ENCODE measurements at regions not wholly inside any gene's neighbourhood (a gene's known extent, or its start where the extent isn't known, plus 50 kb on each side); places are given as distances from the start of the nearest gene placed in this dataset.

GRCh38 chr2:156031121-156031520 lies 301.4 kb downstream of the NR4A2 start:
- H3K9me3 Mint-ChIP-seq, result no peaks in the 10 kb centered on the region
- no peaks in the 10 kb centered on the region for H3K4me1 Mint-ChIP-seq
- no peaks in the 10 kb centered on the region for H3K27me3 Mint-ChIP-seq (ENCODE audit: low read depth)
- no peak overlapping the region for H3K27ac Mint-ChIP-seq
- no peaks in the 10 kb centered on the region for H3K36me3 Mint-ChIP-seq (ENCODE audit: low read depth)
- no peak overlapping the region for H3K4me3 Mint-ChIP-seq
- TF ChIP-seq CTCF (IDR thresholded peaks at IDR 0.05; ENCODE audit: unreplicated experiment in 3 of 3), result no peak

- Mint-ChIP-seq H3K4me3 (no peak overlapping the region), H3K36me3 (ENCODE audit: low read depth) (no peaks in the 10 kb centered on the region), H3K4me1 (no peaks in the 10 kb centered on the region), H3K27ac (no peak overlapping the region), H3K9me3 (no peaks in the 10 kb centered on the region), H3K27me3 (ENCODE audit: low read depth) (no peaks in the 10 kb centered on the region)
- no peak for TF ChIP-seq CTCF (IDR thresholded peaks at IDR 0.05; ENCODE audit: unreplicated experiment in 3 of 3)
Observed at GRCh38 chr2:156023229-156023869, 309.2 kb downstream of the NR4A2 start.

- no peak for TF ChIP-seq CTCF (IDR thresholded peaks at IDR 0.05; ENCODE audit: unreplicated experiment in 3 of 3)
- no peaks in the 10 kb centered on the region for H3K9me3 Mint-ChIP-seq
- no peak overlapping the region for H3K4me3 Mint-ChIP-seq
- no peak overlapping the region for H3K27ac Mint-ChIP-seq
- H3K4me1 Mint-ChIP-seq, result peaks cover 12% of the 10 kb centered on the region
- no peaks in the 10 kb centered on the region for H3K27me3 Mint-ChIP-seq (ENCODE audit: low read depth)
- no peaks in the 10 kb centered on the region for H3K36me3 Mint-ChIP-seq (ENCODE audit: low read depth)
Observed at GRCh38 chr2:156021146-156022040, 311.1 kb downstream of the NR4A2 start.

- H3K36me3 Mint-ChIP-seq (ENCODE audit: low read depth), result no peaks in the 10 kb centered on the region
- H3K9me3 Mint-ChIP-seq, result no peaks in the 10 kb centered on the region
- TF ChIP-seq CTCF (IDR thresholded peaks at IDR 0.05; ENCODE audit: unreplicated experiment in 3 of 3), result no peak
- no peak overlapping the region for H3K4me3 Mint-ChIP-seq
- H3K27ac Mint-ChIP-seq, result no peak overlapping the region
- no peaks in the 10 kb centered on the region for H3K27me3 Mint-ChIP-seq (ENCODE audit: low read depth)
- peaks cover 12% of the 10 kb centered on the region for H3K4me1 Mint-ChIP-seq
Observed at GRCh38 chr2:156019341-156019740, 313.2 kb downstream of the NR4A2 start.

GRCh38 chr2:156017341-156017885 lies 315.1 kb downstream of the NR4A2 start:
- no peak overlapping the region for H3K27ac Mint-ChIP-seq
- H3K4me3 Mint-ChIP-seq, result no peak overlapping the region
- H3K36me3 Mint-ChIP-seq (ENCODE audit: low read depth), result no peaks in the 10 kb centered on the region
- no peak for TF ChIP-seq CTCF (IDR thresholded peaks at IDR 0.05; ENCODE audit: unreplicated experiment in 3 of 3)
- H3K9me3 Mint-ChIP-seq, result no peaks in the 10 kb centered on the region
- H3K4me1 Mint-ChIP-seq, result peaks cover 12% of the 10 kb centered on the region
- H3K27me3 Mint-ChIP-seq (ENCODE audit: low read depth), result no peaks in the 10 kb centered on the region
